Gastroesophageal sphincter (tissue), 4 donors: ENCODE measurements at regions not wholly inside any gene's neighbourhood (a gene's known extent, or its start where the extent isn't known, plus 50 kb on each side); places are given as distances from the start of the nearest gene placed in this dataset.

ENCODE experiments used
- ATAC-seq: fragments of 150-250 bp; one replicate; pipeline ENCODE4 v1.9.1; 2016; ENCODE audit warnings: mild to moderate bottlenecking, moderate library complexity
- H3K27ac ChIP-seq, 4 donors: fragments of 200-600 bp; sonication (generic) in 3 of 4; 1 replicate in 3 of 4; 2 replicates in 1 of 4; pipeline ENCODE4 v1.5.1; 2016 to 2019
- H3K27me3 ChIP-seq: fragments of 200-600 bp; sonication (generic); one replicate; pipeline ENCODE4 v1.5.1; 2019
- H3K36me3 ChIP-seq, 2 donors: fragments of 200-600 bp; sonication (generic); one replicate each; pipeline ENCODE4 v1.5.1; 2019; ENCODE audit warnings: control low read depth in 1 of 2
- H3K4me1 ChIP-seq, 3 donors: fragments of 200-600 bp; sonication (generic); 1 replicate in 2 of 3; 2 replicates in 1 of 3; pipeline ENCODE4 v1.5.1; 2016 to 2019; ENCODE audit warnings: control low read depth in 2 of 3
- H3K4me3 ChIP-seq, 2 donors: fragments of 200-600 bp; sonication (generic); one replicate each; pipeline ENCODE4 v1.5.1; 2019; ENCODE audit warnings: mild to moderate bottlenecking in 1 of 2, moderate library complexity in 1 of 2
- H3K9me3 ChIP-seq, 3 donors: fragments of 200-600 bp; sonication (generic); one replicate each; pipeline ENCODE4 v1.5.1; 2017 to 2019; ENCODE audit warnings: control low read depth in 2 of 3
- EP300 ChIP-seq: sonication (generic); formaldehyde crosslinking; IDR thresholded peaks from one replicate; pipeline ENCODE4 v1.6.1; 2017; ENCODE audit warnings: antibody characterized with exemption, mild to moderate bottlenecking
- POLR2A ChIP-seq, 2 donors: fragments of 450-650 bp; IDR thresholded peaks; one replicate each; pipeline ENCODE4 v1.6.1; 2017; ENCODE audit warnings: antibody characterized with exemption in 2 of 2, mild to moderate bottlenecking in 2 of 2, moderate library complexity in 1 of 2
- POLR2AphosphoS5 ChIP-seq: sonication (generic); formaldehyde crosslinking; IDR thresholded peaks from one replicate; pipeline ENCODE4 v1.6.1; 2017; ENCODE audit warnings: antibody characterized with exemption
- WGBS, 2 donors: methylation state at CpG; one replicate each; pipeline ENCODE4 v1.1.5; 2018; ENCODE audit warnings: low coverage in 1 of 2; 5-methylcytosine and 5-hydroxymethylcytosine counted together
- TF ChIP-seq, protein P1 (sequence below), 4 experiments: fragments of 200-600 bp in 2 of 4; fragments of 450-650 bp in 2 of 4; sonication (generic) in 1 of 4; IDR thresholded peaks; one replicate each; pipeline ENCODE4 v1.5.1; 2017 to 2019; ENCODE audit warnings: antibody characterized with exemption in 4 of 4, mild to moderate bottlenecking in 2 of 4, moderate library complexity in 2 of 4

DNA sequence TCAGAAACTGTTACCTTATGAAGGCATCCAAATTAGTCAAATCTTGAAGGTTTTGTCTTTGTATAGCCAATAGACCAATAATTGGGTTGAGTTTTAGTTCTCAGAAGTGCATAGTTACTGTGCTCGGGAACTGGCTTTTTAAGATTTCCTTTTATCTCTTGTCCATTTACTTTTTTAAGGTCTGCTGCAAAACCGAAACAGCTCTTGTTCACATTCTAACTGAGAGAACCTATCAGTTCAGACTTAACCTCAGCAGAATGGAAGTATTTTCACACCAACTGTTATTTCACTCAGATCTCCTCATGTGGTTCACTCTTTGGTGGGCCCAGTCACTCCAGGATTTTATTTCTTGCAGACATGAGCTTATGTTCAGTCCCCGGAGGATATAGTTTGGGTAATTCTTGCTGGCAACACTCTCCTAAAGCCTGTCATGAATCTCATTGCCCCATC, 55.5 kb downstream of the TPBG start:
- WGBS, 2 donors, result 69 to 73% methylated on average over 2 to 3 of the region's 3 CpGs
- TF ChIP-seq, protein P1, sequence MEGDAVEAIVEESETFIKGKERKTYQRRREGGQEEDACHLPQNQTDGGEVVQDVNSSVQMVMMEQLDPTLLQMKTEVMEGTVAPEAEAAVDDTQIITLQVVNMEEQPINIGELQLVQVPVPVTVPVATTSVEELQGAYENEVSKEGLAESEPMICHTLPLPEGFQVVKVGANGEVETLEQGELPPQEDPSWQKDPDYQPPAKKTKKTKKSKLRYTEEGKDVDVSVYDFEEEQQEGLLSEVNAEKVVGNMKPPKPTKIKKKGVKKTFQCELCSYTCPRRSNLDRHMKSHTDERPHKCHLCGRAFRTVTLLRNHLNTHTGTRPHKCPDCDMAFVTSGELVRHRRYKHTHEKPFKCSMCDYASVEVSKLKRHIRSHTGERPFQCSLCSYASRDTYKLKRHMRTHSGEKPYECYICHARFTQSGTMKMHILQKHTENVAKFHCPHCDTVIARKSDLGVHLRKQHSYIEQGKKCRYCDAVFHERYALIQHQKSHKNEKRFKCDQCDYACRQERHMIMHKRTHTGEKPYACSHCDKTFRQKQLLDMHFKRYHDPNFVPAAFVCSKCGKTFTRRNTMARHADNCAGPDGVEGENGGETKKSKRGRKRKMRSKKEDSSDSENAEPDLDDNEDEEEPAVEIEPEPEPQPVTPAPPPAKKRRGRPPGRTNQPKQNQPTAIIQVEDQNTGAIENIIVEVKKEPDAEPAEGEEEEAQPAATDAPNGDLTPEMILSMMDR (IDR thresholded peaks at IDR 0.05), result no peak
- TF ChIP-seq POLR2A (IDR thresholded peaks at IDR 0.05), result no peak
- TF ChIP-seq POLR2AphosphoS5, result no peak
- TF ChIP-seq EP300, result no peak
- Histone ChIP-seq H3K4me3 (no peak overlapping the region), H3K36me3 (no peaks in the 10 kb centered on the region), H3K27ac (no peak overlapping the region), H3K4me1 (no peaks in the 10 kb centered on the region), H3K27me3 (no peaks in the 10 kb centered on the region), H3K9me3 (no peaks in the 10 kb centered on the region)
- no peak for ATAC-seq

- H3K4me1 ChIP-seq, result no peaks in the 10 kb centered on the region
- ATAC-seq, result no peak
- TF ChIP-seq, protein P1 (IDR thresholded peaks at IDR 0.05), result no peak
- no peak for TF ChIP-seq POLR2AphosphoS5
- H3K36me3 ChIP-seq, result no peaks in the 10 kb centered on the region
- WGBS, 2 donors, result 47 to 73% methylated on average over 1 of the region's 1 CpG
- H3K9me3 ChIP-seq, result no peaks in the 10 kb centered on the region
- H3K4me3 ChIP-seq, result no peak overlapping the region
- H3K27me3 ChIP-seq, result no peaks in the 10 kb centered on the region
- no peak overlapping the region for H3K27ac ChIP-seq
Measured at GRCh38 chr6:82419859-82420258, 56.2 kb downstream of the TPBG start.

GRCh38 chr6:82430611-82431010, 67.0 kb downstream of the TPBG start:
- no peak for ATAC-seq
- Histone ChIP-seq H3K9me3 (no peaks in the 10 kb centered on the region), H3K4me3 (no peak overlapping the region), H3K4me1 (no peaks in the 10 kb centered on the region), H3K36me3 (no peaks in the 10 kb centered on the region), H3K27me3 (no peaks in the 10 kb centered on the region), H3K27ac (no peak overlapping the region)
- TF ChIP-seq POLR2AphosphoS5 (no peak), POLR2A (IDR thresholded peaks at IDR 0.05) (no peak)
- TF ChIP-seq, protein P1 (IDR thresholded peaks at IDR 0.05), result no peak

GRCh38 chr6:82436740-82437139, 73.1 kb downstream of the TPBG start:
- H3K27me3 ChIP-seq, result no peaks in the 10 kb centered on the region
- no peaks in the 10 kb centered on the region for H3K4me1 ChIP-seq
- WGBS, 2 donors, result 100% methylated on average over 1 of the region's 2 CpGs
- H3K36me3 ChIP-seq, result no peaks in the 10 kb centered on the region
- H3K9me3 ChIP-seq, result no peaks in the 10 kb centered on the region
- ATAC-seq, result no peak
- H3K4me3 ChIP-seq, result no peak overlapping the region
- TF ChIP-seq POLR2A (IDR thresholded peaks at IDR 0.05), result no peak
- TF ChIP-seq EP300, result no peak
- TF ChIP-seq POLR2AphosphoS5, result no peak
- TF ChIP-seq, protein P1 (IDR thresholded peaks at IDR 0.05), result no peak
- no peak overlapping the region for H3K27ac ChIP-seq

DNA sequence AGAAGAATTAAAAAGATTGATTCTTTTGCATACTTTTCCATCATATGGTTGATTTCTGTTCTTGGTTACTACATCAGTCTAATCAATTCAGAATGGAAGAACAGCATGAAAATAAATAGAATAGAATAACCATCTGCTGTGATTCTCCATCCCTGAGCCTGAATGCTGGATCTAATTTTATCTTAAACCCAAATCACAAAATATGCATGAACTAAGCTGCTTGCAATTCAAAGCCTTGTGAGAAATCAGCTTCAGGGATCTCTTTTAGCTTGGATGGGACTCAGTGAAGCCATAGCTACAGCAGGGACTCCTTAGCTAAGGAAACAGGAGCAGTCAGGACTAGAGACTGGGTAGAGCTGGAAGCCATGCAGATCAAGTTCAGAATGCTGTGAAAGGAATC, 74.1 kb downstream of the TPBG start:
- Histone ChIP-seq H3K36me3 (no peaks in the 10 kb centered on the region), H3K4me1 (no peaks in the 10 kb centered on the region), H3K9me3 (no peaks in the 10 kb centered on the region), H3K4me3 (no peak overlapping the region), H3K27me3 (no peaks in the 10 kb centered on the region), H3K27ac (no peak overlapping the region)
- no peak for TF ChIP-seq EP300
- no peak for TF ChIP-seq POLR2A (IDR thresholded peaks at IDR 0.05)
- TF ChIP-seq, protein P1 (IDR thresholded peaks at IDR 0.05), result no peak
- TF ChIP-seq POLR2AphosphoS5, result no peak
- ATAC-seq, result no peak
